HepG2 (cell line): ENCODE measurements at regions not wholly inside any gene's neighbourhood (a gene's known extent, or its start where the extent isn't known, plus 50 kb on each side); places are given as distances from the start of the nearest gene placed in this dataset.

ENCODE experiments used
- CBX5 ChIP-seq: sonication (generic); formaldehyde crosslinking; IDR thresholded peaks from 2 replicates; pipeline ENCODE4 v1.4.0; 2020; ENCODE audit warnings: missing genetic modification reagents, borderline replicate concordance
- CEBPG ChIP-seq: IDR thresholded peaks from 2 replicates; pipeline ENCODE4 v1.6.1; 2016
- HDAC1 ChIP-seq: sonication (generic); formaldehyde crosslinking; IDR thresholded peaks from 2 replicates; pipeline ENCODE4 v1.5.1; 2020; ENCODE audit warnings: mild to moderate bottlenecking, missing genetic modification reagents
- HDAC6 ChIP-seq: fragments of 200-600 bp; sonication (generic); IDR thresholded peaks from 2 replicates; pipeline ENCODE4 v1.7.0; 2017; ENCODE audit warnings: mild to moderate bottlenecking, antibody characterized with exemption, low read length, low read depth
- HNRNPK ChIP-seq: fragments of 200-400 bp; formaldehyde crosslinking; IDR thresholded peaks from 2 replicates; pipeline ENCODE4 v1.6.1; 2018; ENCODE audit warnings: low read length, low read depth, moderate library complexity, mild to moderate bottlenecking; ENCODE audit not compliant: poor library complexity, severe bottlenecking
- PRDM4 ChIP-seq: sonication (generic); formaldehyde crosslinking; IDR thresholded peaks from 2 replicates; pipeline ENCODE4 v1.9.0; 2021; ENCODE audit warnings: missing genetic modification reagents, borderline replicate concordance
- RBAK ChIP-seq: sonication (generic); formaldehyde crosslinking; IDR thresholded peaks from 2 replicates; pipeline ENCODE4 v1.5.1; 2020; ENCODE audit warnings: mild to moderate bottlenecking, missing genetic modification reagents
- SAP130 ChIP-seq: IDR thresholded peaks from 2 replicates; pipeline ENCODE4 v1.6.1; 2016; ENCODE audit warnings: low read depth
- TBX2 ChIP-seq: sonication (generic); formaldehyde crosslinking; IDR thresholded peaks from 2 replicates; pipeline ENCODE4 v1.5.0; 2020; ENCODE audit warnings: missing genetic modification reagents, mild to moderate bottlenecking, borderline replicate concordance
- TEAD3 ChIP-seq: optimal IDR thresholded peaks from 2 replicates; pipeline ENCODE3; 2016; ENCODE audit warnings: borderline replicate concordance
- ZEB1 ChIP-seq: IDR thresholded peaks from 2 replicates; pipeline ENCODE4 v1.6.1; 2012; ENCODE audit warnings: mild to moderate bottlenecking, low read depth, inconsistent platforms; ENCODE audit not compliant: insufficient replicate concordance
- ZNF263 ChIP-seq: sonication (generic); formaldehyde crosslinking; IDR thresholded peaks from 2 replicates; pipeline ENCODE4 v1.4.0; 2020; ENCODE audit warnings: missing genetic modification reagents
- ZNF7 ChIP-seq: IDR thresholded peaks from 2 replicates; pipeline ENCODE4 v1.6.1; 2016; ENCODE audit warnings: missing biosample characterization, missing genetic modification reagents
- ZNF746 ChIP-seq: sonication (generic); formaldehyde crosslinking; IDR thresholded peaks from 2 replicates; pipeline ENCODE4 v1.8.0; 2022; ENCODE audit warnings: mild to moderate bottlenecking, missing genetic modification reagents
- ZNF781 ChIP-seq: sonication (generic); formaldehyde crosslinking; IDR thresholded peaks from 2 replicates; pipeline ENCODE4 v1.5.1; 2020; ENCODE audit warnings: borderline replicate concordance, mild to moderate bottlenecking, missing genetic modification reagents; ENCODE audit errors: not compliant biosample characterization
- ZSCAN21 ChIP-seq: sonication (generic); formaldehyde crosslinking; IDR thresholded peaks from 2 replicates; pipeline ENCODE4 v1.8.0; 2022; ENCODE audit warnings: mild to moderate bottlenecking, missing genetic modification reagents, moderate library complexity, borderline replicate concordance
- ZSCAN25 ChIP-seq: sonication (generic); formaldehyde crosslinking; IDR thresholded peaks from 2 replicates; pipeline ENCODE4 v1.8.0; 2022; ENCODE audit warnings: mild to moderate bottlenecking, missing genetic modification reagents
- TF ChIP-seq, protein P1 (sequence below): sonication (generic); formaldehyde crosslinking; IDR thresholded peaks from 2 replicates; pipeline ENCODE4 v1.5.1; 2020; ENCODE audit warnings: mild to moderate bottlenecking, missing genetic modification reagents, moderate library complexity
- TF ChIP-seq, protein P2 (sequence below): sonication (generic); formaldehyde crosslinking; IDR thresholded peaks from 2 replicates; pipeline ENCODE4 v1.5.0; 2020; ENCODE audit warnings: mild to moderate bottlenecking, missing genetic modification reagents, borderline replicate concordance

DNA sequence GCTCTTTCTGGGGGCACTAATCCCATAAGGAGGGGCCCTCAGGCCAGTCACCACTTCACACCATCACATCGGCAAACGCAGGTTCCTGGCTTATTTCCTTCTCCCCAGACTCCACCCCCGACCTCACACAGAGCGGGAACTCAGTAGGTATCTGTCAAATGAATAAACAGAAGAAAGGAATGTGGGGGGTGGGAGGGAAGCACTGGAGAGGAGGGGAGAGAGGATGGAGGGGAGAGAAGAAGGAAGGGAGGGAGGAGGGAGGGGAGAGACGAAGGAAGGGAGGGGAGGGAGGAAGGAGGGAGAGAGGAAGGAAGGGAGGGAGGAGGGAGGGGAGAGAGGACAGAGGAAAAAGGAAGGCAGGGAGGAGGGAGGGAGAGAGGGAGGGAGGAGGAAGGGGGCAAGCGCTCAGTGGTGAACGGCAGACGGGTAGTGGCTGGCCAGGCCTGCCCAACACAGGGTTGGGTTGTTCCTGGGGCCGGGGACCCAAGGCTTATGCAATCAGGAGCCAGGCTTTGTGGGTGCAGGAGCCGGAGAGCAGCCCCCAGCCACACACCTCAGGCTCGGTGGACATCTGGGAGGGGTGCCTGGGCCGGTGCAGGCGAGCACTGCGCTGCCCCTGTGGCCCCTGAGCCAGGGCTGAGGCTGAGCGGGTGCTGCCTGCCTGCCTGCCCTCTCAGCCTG is 52.6 kb upstream of the FBRSL1 start (continued):
- TF ChIP-seq, protein P1, sequence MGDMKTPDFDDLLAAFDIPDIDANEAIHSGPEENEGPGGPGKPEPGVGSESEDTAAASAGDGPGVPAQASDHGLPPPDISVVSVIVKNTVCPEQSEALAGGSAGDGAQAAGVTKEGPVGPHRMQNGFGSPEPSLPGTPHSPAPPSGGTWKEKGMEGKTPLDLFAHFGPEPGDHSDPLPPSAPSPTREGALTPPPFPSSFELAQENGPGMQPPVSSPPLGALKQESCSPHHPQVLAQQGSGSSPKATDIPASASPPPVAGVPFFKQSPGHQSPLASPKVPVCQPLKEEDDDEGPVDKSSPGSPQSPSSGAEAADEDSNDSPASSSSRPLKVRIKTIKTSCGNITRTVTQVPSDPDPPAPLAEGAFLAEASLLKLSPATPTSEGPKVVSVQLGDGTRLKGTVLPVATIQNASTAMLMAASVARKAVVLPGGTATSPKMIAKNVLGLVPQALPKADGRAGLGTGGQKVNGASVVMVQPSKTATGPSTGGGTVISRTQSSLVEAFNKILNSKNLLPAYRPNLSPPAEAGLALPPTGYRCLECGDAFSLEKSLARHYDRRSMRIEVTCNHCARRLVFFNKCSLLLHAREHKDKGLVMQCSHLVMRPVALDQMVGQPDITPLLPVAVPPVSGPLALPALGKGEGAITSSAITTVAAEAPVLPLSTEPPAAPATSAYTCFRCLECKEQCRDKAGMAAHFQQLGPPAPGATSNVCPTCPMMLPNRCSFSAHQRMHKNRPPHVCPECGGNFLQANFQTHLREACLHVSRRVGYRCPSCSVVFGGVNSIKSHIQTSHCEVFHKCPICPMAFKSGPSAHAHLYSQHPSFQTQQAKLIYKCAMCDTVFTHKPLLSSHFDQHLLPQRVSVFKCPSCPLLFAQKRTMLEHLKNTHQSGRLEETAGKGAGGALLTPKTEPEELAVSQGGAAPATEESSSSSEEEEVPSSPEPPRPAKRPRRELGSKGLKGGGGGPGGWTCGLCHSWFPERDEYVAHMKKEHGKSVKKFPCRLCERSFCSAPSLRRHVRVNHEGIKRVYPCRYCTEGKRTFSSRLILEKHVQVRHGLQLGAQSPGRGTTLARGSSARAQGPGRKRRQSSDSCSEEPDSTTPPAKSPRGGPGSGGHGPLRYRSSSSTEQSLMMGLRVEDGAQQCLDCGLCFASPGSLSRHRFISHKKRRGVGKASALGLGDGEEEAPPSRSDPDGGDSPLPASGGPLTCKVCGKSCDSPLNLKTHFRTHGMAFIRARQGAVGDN, result peak; percentile 78; the same call in 1 of the 2 replicates
- peak; percentile 71; the same call in 1 of the 2 replicates for TF ChIP-seq ZNF746 (CRISPR knock-in tag)
- TF ChIP-seq SAP130 (CRISPR knock-in tag), result peak; percentile 48; the same call in 1 of the 2 replicates
- no peak for TF ChIP-seq PRDM4 (CRISPR knock-in tag)
- TF ChIP-seq HDAC1, result 0 out of 2 replicates have a peak, but pooled peaks have one; percentile 30
- no peak for TF ChIP-seq ZEB1
- no peak for TF ChIP-seq HDAC6
- TF ChIP-seq ZNF263 (CRISPR knock-in tag), result peak; percentile 90
- TF ChIP-seq, protein P2, sequence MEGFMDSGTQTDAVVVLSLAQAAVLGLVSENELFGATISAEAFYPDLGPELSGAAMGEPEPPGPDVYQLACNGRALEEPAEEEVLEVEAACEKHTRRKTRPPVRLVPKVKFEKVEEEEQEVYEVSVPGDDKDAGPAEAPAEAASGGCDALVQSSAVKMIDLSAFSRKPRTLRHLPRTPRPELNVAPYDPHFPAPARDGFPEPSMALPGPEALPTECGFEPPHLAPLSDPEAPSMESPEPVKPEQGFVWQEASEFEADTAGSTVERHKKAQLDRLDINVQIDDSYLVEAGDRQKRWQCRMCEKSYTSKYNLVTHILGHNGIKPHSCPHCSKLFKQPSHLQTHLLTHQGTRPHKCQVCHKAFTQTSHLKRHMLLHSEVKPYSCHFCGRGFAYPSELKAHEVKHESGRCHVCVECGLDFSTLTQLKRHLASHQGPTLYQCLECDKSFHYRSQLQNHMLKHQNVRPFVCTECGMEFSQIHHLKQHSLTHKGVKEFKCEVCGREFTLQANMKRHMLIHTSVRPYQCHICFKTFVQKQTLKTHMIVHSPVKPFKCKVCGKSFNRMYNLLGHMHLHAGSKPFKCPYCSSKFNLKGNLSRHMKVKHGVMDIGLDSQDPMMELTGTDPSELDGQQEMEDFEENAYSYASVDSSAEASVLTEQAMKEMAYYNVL (CRISPR knock-in tag), result peak; percentile 85; the same call in 1 of the 2 replicates
- TF ChIP-seq TEAD3, result no peak
- TF ChIP-seq CEBPG (CRISPR knock-in tag), result peak; percentile 33; the same call in 1 of the 2 replicates
- TF ChIP-seq TBX2 (CRISPR knock-in tag), result 0 out of 2 replicates have a peak, but pooled peaks have one; percentile 8
- 0 out of 2 replicates have a peak, but pooled peaks have one; percentile 27 for TF ChIP-seq ZSCAN21 (CRISPR knock-in tag)
- peak; percentile 88 for TF ChIP-seq HNRNPK
- peak; percentile 63; the same call in 1 of the 2 replicates for TF ChIP-seq ZSCAN25 (CRISPR knock-in tag)
- no peak for TF ChIP-seq CBX5 (CRISPR knock-in tag)
- TF ChIP-seq ZNF7 (CRISPR knock-in tag), result no peak
- TF ChIP-seq RBAK (CRISPR knock-in tag), result no peak
- TF ChIP-seq ZNF781 (CRISPR knock-in tag), result no peak
